ENCODE measurements at regions not wholly inside any gene's neighbourhood (a gene's known extent, or its start where the extent isn't known, plus 50 kb on each side); places are given as distances from the start of the nearest gene placed in this dataset.
"Not testable (repeated sequence)": the region's sequence is repeated elsewhere in the genome, so short reads cannot be mapped to it uniquely, and the experiment has no call there.

DNA sequence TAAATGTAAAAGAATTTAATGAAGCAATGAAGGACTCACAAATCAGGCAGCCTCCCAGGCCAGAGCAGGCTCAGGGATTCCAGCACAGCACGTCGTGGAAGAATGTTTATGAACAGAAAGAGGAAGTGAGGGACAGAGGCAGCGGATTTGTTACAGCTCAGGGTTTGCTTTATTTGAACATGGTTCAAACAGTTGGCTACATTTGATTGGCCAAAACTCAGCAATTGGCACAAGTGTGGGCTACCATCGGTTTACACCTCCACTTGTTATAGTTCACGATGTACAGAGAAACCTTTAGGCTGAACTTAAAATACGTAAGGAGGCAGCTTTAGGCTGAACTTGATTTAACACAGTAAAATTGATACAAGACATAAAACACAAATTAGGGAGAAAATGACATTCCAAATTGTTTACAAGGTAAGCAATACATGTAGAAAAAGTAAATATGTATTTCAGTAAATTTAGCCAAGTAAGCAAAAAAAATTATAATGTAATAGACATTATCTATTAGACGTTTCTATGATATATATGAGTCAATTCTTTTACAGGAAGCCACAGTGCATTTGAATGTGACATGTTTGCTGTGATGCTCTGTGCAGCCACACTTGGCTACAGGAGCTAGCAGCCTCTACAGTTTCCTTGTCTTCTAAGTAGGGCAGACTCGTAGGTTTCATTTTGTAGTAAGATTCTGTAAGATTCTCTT lies 126.5 kb downstream of the ADSS2 start:
- ATAC-seq (peak; percentile 44), DNase-seq (no peak)
- intact Hi-C loops (cut with DNase I, micrococcal nuclease), result no loop called here

DNA sequence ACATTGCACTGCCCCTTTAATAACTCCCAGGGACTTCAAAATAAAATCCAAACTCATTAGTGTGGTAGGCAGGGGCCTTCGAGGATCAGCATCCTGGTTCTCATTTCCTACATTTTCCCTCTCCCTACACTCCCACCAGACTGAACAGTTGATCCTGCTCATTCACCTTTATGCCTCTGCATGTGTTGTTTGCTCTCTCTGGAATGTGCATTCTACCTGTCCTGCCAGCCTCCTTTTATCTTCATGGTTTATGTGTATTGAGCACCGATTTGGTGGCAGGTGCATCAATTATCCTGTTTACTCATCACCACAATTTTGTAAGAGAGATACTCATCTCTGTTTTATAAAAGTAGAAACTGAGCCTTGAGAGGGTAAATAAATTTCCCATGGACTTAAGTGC lies 125.0 kb downstream of the ADSS2 start:
- no peak for DNase-seq
- intact Hi-C loops (cut with DNase I, micrococcal nuclease), result no loop called here
- ATAC-seq, result peak; percentile 40

DNA sequence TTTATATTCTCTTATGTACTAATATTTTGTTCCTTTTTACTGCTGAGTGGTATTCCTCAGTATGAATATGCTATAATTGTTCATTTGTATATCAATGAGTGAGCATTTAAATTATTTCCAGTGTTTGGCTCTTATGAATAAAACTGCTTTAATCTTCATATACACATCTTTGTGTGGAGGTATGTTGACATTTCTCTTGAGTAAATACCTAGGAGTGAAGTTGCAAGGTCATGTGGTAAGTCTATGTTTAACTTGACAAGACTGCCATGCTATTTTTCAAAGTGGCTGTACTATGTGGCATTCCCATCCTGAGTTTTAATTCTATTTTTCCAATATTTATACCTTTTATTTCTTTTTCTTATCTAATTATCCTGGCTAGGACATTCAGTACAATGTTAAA lies 124.2 kb downstream of the ADSS2 start:
- DNase-seq, result no peak
- intact Hi-C loops (cut with DNase I, micrococcal nuclease), result no loop called here
- peak; percentile 52 for ATAC-seq

DNA sequence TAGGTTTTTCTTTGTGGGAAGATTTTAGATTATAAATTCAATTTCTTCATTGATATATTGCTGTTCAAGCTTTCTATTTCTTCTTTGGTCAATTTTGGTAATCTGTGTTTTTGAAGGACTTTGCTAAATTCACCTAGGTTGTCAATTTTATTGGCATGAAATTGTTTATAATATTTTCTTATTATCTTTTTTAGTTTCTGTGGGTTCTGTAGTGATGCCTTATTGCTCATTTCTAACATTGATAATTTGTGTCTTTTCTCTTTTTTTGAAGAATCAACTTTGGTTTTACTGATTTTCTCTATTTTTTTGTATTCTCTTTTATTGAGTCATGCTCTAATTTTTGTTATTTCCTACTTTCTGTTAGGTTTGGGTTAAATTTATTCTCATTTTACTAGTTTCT lies 123.2 kb downstream of the ADSS2 start:
- DNase-seq (no peak), ATAC-seq (no peak)
- intact Hi-C loops (cut with DNase I, micrococcal nuclease), result no loop called here

DNA sequence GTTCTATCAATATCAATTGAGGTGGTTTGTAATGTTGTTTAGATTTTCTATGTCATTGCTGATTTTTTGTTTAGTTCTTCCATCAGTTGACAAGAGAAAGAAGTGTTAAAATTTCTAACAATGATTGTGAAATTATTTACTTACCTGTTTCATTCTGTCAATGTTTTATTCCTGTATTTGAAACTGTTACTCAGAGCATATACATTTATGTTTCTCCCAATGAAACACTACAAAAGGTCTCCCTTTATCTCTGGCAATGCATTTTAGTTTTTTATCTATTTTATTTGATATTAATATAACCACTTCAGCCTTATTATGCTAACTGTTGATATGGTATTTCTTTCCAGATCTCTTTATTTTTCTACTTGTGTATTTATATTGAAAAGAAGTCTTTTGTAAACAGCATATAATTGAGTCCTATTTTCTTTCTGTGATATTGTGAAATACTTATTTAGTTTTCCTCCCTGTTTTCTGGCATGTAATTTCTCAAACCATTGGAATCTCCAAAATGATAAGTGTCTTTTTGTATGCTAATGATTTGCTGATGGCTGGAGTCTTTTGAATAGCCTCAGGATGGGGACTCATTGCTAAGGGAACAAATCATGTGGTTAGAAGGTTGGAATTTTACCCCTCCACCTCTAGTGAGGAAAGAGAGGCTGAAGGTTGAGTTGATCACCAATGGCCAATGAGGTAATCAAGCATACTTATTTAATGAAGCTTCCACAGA lies 122.0 kb downstream of the ADSS2 start:
- no peak for ATAC-seq
- DNase-seq, result no peak
- intact Hi-C loops (cut with DNase I, micrococcal nuclease), result no loop called here

DNA sequence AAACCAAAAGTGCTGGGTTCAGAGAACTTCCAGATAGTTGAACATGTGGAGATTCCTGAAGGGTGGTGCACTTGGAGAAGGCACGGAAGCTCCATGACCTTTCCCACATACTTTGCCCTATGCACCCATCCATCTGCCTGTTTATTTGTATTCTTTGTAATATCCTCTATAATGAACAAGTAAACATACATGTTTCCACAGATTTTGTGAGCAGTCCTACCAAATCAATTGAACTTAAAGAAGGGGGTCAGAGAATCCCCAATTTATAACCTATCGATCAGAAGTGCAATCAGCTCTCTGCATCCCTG lies 121.4 kb downstream of the ADSS2 start:
- DNase-seq (no peak), ATAC-seq (no peak)
- intact Hi-C loops (cut with DNase I, micrococcal nuclease), result no loop called here

DNA sequence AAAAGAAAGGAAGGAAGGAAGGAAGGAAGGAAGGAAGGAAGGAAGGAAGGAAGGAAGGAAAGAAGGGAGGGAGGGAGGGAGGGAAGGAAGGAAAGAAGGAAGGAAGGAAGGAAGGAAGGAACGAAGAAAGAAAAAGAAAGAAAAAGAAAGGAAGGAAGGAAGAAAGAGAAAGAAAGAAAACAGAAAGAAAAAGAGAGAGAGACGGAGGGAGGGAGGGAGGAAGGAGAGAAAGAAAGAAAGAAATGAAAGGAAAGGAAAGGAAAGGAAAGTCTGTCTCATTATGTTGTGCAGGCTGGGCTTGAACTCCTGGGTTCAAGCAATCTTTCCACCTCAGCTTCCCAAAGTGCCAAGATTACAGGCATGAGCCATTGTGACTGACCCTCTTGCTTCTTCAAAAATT lies 118.9 kb downstream of the ADSS2 start:
- DNase-seq; intact Hi-C loops (cut with DNase I, micrococcal nuclease); ATAC-seq: not testable (repeated sequence)

DNA sequence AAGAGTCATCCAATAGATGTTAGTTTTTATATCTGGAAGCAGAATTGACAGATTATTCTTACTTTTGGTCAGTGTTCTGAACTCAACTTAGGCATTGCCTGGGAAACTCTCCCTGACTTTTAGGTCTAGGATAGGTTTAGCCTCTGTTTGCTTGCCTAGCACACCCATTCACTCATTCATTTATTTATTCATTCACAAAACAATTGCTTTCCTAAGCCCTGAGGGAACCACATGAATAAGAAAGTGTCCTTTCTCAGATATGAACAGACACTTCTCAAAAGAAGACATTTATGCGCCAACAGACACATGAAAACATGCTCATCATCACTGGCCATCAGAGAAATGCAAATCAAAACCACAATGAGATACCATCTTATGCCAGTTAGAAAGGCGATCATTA lies 117.4 kb downstream of the ADSS2 start:
- ATAC-seq; DNase-seq; intact Hi-C loops (cut with DNase I, micrococcal nuclease): not testable (repeated sequence)

DNA sequence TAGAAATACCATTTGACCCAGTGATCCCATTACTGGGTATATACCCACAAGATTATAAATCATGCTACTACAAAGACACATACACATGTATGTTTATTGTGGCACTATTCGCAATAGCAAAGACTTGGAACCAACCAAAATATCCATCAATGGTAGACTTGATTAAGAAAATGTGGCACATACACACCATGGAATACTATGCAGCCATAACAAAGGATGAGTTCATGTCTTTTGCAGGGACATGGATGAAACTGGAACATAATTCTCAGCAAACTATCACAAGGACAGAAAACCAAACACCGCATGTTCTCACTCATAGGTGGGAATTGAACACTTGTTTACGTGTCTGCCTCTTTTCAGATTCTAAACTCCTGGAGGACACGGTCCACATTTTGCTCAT lies 116.9 kb downstream of the ADSS2 start:
- DNase-seq; ATAC-seq; intact Hi-C loops (cut with DNase I, micrococcal nuclease): not testable (repeated sequence)

DNA sequence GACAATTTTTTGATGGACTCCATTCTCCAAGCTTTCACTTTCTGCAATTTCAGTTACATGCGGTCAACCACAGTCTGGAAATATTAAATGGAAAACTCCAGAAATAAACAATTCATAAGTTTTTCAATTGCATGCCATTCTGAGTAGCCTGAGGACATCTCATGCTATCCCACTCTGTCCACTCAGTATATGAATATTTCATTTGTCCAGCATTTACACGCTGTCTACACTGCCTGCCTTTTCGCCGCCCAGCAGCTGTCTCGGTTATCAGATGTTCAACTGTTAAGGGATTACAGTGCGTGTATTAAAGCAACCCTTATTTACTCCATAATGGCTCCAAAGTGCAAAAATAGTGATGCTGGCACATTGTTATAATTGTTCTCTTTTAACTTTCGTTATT lies 116.3 kb downstream of the ADSS2 start:
- no peak for ATAC-seq
- no peak for DNase-seq
- intact Hi-C loops (cut with DNase I, micrococcal nuclease), result no loop called here

DNA sequence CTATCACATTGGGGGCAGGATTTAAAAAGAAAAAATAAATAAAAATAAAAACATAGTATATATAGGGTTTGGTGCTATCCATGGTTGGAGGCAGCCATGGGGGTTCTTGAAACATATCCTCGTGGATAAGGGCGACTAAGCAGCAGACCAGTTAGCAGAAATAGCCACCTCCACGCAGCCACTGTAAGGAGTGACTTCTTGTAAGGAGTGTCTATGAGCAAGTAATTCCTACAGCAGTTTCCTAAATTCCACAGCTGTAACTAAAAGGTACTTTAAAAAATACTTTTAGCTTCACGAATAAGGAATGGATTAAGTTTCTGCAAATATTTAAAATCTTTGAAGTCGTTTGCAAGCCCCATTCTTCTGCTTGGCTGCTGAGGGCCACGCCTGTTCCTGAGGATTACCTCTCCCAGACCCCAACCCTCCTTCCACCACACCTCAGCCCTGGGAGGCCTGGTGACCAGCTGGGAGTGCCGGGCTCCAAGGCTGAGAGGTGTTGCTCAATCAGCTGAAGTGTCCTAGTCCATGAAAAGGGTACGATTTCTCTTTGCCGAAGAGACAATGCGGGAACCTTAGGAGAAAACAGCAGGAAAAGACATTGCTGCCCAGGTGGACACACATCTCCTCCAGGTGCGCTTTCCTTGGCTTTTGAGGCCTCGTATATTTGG lies 115.3 kb downstream of the ADSS2 start:
- no peak for DNase-seq
- no peak for ATAC-seq

DNA sequence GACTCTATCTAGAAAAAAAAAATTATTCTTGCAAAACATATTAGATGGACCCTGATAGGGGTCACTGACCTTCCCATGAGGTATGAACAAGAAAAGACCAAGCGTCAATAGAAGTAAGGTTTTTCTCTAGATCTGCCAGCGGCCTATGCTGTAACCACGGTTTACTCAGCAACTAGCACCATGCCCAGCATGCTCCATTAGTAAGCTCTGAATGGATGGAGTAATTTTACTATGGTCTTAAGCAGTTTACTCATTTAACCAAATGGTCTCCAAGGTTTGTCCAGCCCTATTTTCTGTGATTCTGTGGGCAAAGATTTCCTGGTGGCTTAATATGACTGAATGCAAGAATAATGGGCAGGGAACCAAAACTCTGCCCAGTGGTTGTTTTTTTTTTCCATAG lies 113.9 kb downstream of the ADSS2 start:
- intact Hi-C loops (cut with DNase I, micrococcal nuclease), result no loop called here
- DNase-seq (no peak), ATAC-seq (no peak)

More for the DNA sequence above, 115.3 kb downstream of the ADSS2 start:
- intact Hi-C loops (cut with DNase I, micrococcal nuclease), result no loop called here

DNA sequence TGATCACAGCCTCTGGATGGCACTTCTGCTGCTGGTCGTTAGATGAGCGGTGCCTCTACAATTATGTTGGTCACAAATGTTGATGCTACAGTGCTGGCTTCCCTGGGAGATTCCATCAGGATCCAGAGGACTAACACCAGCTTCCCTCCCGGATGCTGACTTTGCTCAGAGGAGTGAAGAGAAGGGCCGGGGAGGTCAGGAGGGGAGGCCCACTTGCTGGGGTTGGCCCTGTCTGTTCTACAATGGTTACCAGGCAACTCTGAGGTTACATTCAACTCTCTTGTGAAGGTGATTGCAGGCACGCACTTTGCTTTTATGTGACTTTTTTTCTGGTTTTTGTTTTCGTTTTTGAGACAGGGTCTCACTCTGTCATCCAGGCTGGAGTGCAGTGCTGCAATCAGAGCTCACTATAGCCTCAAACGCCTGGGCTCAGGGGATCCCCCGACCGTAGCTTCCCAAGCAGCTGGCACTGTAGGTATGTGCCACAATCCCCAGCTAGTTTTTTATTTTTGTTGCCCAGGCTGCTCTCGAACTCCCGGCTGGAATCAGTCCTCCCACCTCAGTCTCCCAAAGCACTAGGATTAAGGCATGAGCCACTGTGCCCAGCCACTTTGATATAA lies 112.5 kb downstream of the ADSS2 start:
- ATAC-seq, result no peak
- intact Hi-C loops (cut with DNase I, micrococcal nuclease), result no loop called here
- no peak for DNase-seq

DNA sequence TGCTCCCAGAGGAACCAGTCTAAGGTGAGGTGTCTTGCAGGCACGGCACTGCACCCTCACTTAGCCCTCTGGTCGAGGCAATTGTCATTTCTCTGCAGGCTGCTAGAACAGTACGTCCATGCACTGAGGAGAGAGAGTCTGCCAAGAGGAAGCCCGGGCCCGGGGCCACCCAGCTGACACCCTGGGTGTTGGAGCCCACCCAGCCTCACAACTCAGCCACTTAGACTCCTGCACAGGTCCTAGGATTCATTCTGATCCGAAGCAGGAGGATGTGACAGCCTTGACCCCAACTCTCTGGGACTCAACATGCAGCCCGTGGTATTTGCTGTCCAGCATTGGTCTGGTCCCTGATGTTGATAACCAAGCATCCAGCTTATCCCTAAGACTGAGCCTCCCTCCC lies 111.9 kb downstream of the ADSS2 start:
- intact Hi-C loops (cut with DNase I, micrococcal nuclease), result no loop called here
- DNase-seq (no peak), ATAC-seq (no peak)

DNA sequence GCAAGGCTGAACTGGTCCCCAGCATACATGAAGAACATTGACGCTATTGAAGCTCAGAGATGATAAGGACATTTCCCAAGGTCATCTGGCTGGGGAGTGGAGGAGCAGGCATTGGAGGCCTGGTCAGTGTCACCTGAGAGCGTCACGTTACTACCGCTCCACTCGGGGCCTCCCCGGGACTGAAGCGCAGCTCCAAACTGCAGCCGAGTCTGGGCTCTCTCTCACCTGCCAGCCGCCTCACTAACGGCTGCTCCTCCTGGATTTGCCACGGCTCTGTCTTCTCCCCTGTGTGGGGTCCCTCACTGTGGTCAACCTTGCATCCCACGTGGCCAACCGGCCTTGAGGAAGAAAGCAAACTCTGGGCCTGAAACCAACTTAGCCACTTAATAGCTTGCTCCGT lies 111.3 kb downstream of the ADSS2 start:
- intact Hi-C loops (cut with DNase I, micrococcal nuclease), result no loop called here
- ATAC-seq, result no peak
- no peak for DNase-seq

DNA sequence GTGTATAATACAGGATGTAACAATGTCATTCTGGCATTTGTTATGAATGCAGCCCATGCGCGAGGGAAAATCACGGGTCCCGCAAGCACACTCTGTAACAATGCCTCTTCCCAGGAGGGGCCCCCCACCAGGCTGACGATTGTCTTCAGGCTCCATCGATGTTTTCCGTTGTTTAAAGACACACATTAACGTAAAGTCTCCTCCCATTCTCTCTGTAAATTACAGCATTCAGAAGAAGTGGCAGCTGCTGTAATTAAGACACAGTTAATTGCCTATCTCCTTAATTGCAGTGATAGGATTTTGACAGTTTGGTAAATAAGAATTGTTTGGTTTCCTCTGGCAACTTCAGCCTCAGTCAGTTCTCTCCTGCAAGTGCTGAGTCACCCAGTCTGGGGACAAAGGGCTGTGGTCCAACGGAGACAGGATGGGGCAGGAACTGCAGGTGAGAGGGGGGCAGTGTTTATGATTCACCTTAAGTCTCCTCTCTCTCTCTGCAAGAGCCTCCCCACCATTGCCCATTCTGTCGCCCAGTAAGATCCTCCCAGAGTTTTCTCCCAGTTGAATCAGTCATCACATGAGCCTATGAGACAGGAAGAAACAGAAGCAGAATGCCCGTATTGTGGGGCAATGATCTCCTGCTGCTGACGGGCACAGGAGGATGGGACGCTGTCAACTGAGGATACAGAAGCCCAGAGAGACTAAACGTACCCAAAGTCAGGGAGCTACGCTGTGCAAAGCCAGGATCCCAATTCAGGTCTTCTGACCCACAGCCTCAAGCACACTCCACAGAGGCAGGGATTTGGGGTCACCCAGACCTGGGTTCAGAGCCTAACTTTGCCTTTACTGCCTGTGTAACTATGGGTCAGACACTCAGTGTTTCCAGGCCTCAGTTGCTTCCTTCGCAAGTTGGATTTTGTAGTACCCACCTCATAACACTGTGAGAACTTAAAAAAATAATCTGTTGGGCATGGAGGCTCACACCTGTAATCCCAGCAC lies 110.0 kb downstream of the ADSS2 start:
- intact Hi-C loops (cut with DNase I, micrococcal nuclease), result no loop called here
- ATAC-seq, result peak; percentile 91
- DNase-seq, result peak in 1 of 2 donors; percentile 46

DNA sequence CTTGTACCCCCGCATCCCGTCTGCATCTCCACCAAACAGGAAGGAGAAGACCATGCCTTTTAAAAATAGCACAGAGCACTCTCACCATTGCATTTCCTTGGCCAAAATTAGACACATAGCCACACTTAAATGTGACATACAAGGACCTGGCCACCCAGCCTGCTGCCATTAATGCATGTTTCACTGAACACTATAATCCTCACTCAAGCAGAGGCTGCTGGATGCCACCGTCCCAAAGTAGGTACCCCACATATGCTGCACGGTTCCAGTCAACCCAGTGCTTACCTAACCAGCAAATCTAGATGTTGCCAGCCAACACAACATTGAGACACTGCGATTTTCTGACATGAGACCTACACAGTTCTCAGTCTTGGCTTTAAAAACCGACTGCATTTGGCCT lies 107.7 kb downstream of the ADSS2 start:
- peak in 1 of 2 donors; percentile 19 for DNase-seq
- no peak for ATAC-seq
- intact Hi-C loops (cut with DNase I, micrococcal nuclease), result no loop called here

DNA sequence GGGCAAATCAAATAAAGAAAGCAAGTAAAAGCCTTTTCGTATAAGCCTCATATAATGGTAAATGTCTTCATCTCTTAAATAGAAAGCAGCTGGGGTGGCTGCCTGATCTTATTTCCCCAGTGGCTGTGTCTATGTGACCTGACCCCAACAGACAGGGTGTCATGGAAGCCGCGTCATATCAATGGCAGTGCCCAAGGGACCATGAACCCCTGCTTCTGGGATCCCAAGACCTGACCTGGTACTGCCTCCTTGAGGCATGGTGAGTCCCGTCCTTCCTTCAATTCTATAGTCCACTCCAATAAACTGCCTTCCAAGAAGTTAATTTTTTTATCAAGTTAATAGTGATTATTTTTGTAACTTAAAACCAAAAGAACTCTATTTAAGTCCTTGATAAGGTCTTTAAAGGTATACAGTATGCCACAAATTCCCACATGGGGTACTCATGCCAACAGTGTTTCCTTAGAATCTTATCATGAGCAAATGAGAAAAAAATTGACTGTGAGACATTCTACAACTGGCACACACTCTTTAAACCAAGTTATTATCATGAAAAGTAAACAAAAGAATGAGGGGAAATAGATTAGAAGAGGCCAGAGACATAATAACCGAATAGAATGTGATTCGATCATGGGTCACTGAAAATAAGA lies 104.6 kb downstream of the ADSS2 start:
- peak; percentile 5 for ATAC-seq
- peak in 1 of 2 donors; percentile 26 for DNase-seq
- intact Hi-C loops (cut with DNase I, micrococcal nuclease), result no loop called here

Data from left colon (tissue), 2 donors.